Fibroblast of upper back skin (primary cell): ENCODE measurements at regions not wholly inside any gene's neighbourhood (a gene's known extent, or its start where the extent isn't known, plus 50 kb on each side); places are given as distances from the start of the nearest gene placed in this dataset.

Experiments
- DNase-seq: peaks from one replicate; pipeline ENCODE4 v3.0.0-alpha.2; 2013

- DNase-seq, result no peak
Measured at GRCh38 chr15:47824147-47824546, 106.8 kb downstream of the SEMA6D start.

- DNase-seq, result no peak
Measured at GRCh38 chr15:47829667-47830066, 112.4 kb downstream of the SEMA6D start.

GRCh38 chr15:47834093-47834492 lies 116.8 kb downstream of the SEMA6D start:
- DNase-seq, result no peak

GRCh38 chr15:47839233-47839825 lies 122.0 kb downstream of the SEMA6D start:
- DNase-seq, result no peak

- no peak for DNase-seq
Measured at GRCh38 chr15:47843124-47843663, 125.9 kb downstream of the SEMA6D start.

- DNase-seq, result no peak
Measured at GRCh38 chr15:47844437-47844836, 127.1 kb downstream of the SEMA6D start.

- DNase-seq, result no peak
Measured at GRCh38 chr15:47846128-47846868, 129.0 kb downstream of the SEMA6D start.

- no peak for DNase-seq
Measured at GRCh38 chr15:47846876-47847275, 129.6 kb downstream of the SEMA6D start.

GRCh38 chr15:47856071-47856470 lies 138.8 kb downstream of the SEMA6D start:
- DNase-seq, result no peak

- DNase-seq, result no peak
Measured at GRCh38 chr15:47857014-47857775, 139.9 kb downstream of the SEMA6D start.

- no peak for DNase-seq
Measured at GRCh38 chr15:47857776-47858167, 140.5 kb downstream of the SEMA6D start.

GRCh38 chr15:47861111-47861903 lies 144.0 kb downstream of the SEMA6D start:
- no peak for DNase-seq

- DNase-seq, result no peak
Measured at GRCh38 chr15:47862402-47862801, 145.1 kb downstream of the SEMA6D start.

GRCh38 chr15:47866446-47866845 lies 149.1 kb downstream of the SEMA6D start:
- no peak for DNase-seq

- DNase-seq, result no peak
Measured at GRCh38 chr15:47870300-47870955, 153.1 kb downstream of the SEMA6D start.

- DNase-seq, result peak; percentile 78
Measured at GRCh38 chr15:47870956-47871625, 153.8 kb downstream of the SEMA6D start.

- DNase-seq, result no peak
Measured at GRCh38 chr15:47872208-47872607, 154.9 kb downstream of the SEMA6D start.

- peak; percentile 6 for DNase-seq
Measured at GRCh38 chr15:47872869-47873432, 155.6 kb downstream of the SEMA6D start.

- no peak for DNase-seq
Measured at GRCh38 chr15:47876986-47877385, 159.7 kb downstream of the SEMA6D start.

- DNase-seq, result no peak
Measured at GRCh38 chr15:47877836-47878235, 160.5 kb downstream of the SEMA6D start.

GRCh38 chr15:47885920-47886319 lies 168.6 kb downstream of the SEMA6D start:
- DNase-seq, result peak; percentile 95
